Kidney epithelial cell (primary cell): ENCODE measurements at regions not wholly inside any gene's neighbourhood (a gene's known extent, or its start where the extent isn't known, plus 50 kb on each side); places are given as distances from the start of the nearest gene placed in this dataset.

Source experiments
- DNase-seq: peaks from one replicate; pipeline ENCODE4 v3.0.0-alpha.2; 2010; ENCODE audit warnings: low read depth
- H3K27me3 ChIP-seq: 2 replicates; pipeline ENCODE4 v1.6.0; 2011; ENCODE audit warnings: low read length; ENCODE audit not compliant: control insufficient read depth, insufficient read depth
- H3K36me3 ChIP-seq: 2 replicates; pipeline ENCODE4 v1.5.1; 2011; ENCODE audit warnings: low read length; ENCODE audit not compliant: control insufficient read depth, insufficient read depth
- H3K4me3 ChIP-seq: 2 replicates; pipeline ENCODE4 v1.5.1; 2011; ENCODE audit warnings: low read depth, mild to moderate bottlenecking, control low read depth, low read length
- CTCF ChIP-seq: IDR thresholded peaks from 2 replicates; pipeline ENCODE4 v1.5.1; 2011; ENCODE audit warnings: mild to moderate bottlenecking, moderate library complexity, low read length, control low read depth, inconsistent platforms; ENCODE audit not compliant: insufficient read depth, poor library complexity, severe bottlenecking

GRCh38 chr5:1971944-1972343, 89.2 kb upstream of the IRX4 start:
- Histone ChIP-seq H3K36me3 (no peaks in the 10 kb centered on the region), H3K27me3 (no peaks in the 10 kb centered on the region), H3K4me3 (no peak overlapping the region)
- TF ChIP-seq CTCF, result no peak
- DNase-seq, result no peak

DNA sequence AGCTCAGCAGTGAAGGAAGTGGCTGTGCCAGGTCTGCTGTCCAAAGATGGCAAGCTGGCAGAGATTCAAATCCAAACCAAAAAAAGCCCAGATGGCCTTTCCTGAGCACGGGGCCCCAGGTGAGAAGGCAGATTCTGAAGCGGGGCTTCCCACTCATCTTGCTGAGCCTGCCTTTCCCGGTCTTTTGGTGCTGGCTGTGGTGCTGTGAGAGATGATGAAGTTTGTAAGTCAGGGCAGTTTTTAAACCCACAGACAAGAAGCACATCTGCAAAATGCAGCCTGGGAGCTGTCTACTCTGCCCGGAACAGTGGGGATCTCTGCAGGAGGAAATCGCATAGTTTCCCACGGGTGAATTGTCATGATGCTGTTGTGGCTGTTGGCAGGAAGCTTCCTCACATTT, 85.0 kb upstream of the IRX4 start:
- no peak for DNase-seq
- no peaks in the 10 kb centered on the region for H3K36me3 ChIP-seq
- H3K4me3 ChIP-seq, result no peak overlapping the region
- no peaks in the 10 kb centered on the region for H3K27me3 ChIP-seq
- no peak for TF ChIP-seq CTCF

DNA sequence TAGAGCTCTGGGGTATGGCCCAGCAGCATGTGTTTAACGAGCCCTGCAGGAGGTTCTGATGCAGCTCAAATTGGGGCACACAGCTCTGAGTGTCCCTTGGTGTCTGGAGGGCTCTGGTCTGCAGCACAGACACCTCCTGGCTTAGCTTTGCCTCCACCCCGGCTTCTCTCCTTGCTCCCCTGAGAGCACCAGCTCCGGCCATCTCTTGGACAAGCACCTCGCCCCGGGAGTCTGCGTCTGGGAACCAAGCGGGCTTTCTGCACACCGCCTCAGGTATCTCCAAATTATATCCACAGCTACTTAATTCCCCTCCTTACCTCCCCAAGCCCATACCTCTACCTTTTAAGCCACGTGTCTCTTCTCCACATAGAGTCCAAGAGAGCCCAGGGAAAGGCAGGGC, 83.7 kb upstream of the IRX4 start:
- Histone ChIP-seq H3K36me3 (no peaks in the 10 kb centered on the region), H3K4me3 (no peak overlapping the region), H3K27me3 (no peaks in the 10 kb centered on the region)
- no peak for DNase-seq
- TF ChIP-seq CTCF, result no peak

DNA sequence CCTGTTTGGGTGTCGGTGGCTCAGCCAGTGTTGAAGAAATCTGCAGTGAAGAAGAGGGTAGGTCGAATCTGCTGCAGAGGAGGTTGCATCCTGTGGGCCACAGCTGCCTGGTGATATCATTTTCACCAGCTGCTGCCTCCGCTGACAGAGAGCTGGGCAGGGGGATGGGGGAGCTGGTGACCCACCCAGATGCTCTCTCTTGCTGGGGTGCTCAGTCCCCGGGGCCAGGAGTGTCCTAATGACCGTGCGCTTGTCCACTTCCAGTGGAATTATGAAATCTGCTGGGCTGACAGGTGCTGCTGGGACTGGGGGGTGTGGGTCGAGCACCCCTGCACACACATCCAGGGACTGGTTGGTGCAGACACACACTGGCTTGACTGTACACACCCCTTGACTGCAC, 83.2 kb upstream of the IRX4 start:
- no peak for TF ChIP-seq CTCF
- DNase-seq, result no peak
- H3K27me3 ChIP-seq, result no peaks in the 10 kb centered on the region

GRCh38 chr5:1963941-1964451, 81.3 kb upstream of the IRX4 start:
- no peak for TF ChIP-seq CTCF
- DNase-seq, result no peak
- Histone ChIP-seq H3K36me3 (no peaks in the 10 kb centered on the region), H3K27me3 (no peaks in the 10 kb centered on the region), H3K4me3 (no peak overlapping the region)

More for the DNA sequence above, 83.2 kb upstream of the IRX4 start:
- Histone ChIP-seq H3K36me3 (no peaks in the 10 kb centered on the region), H3K4me3 (no peak overlapping the region)

- Histone ChIP-seq H3K4me3 (no peak overlapping the region), H3K27me3 (no peaks in the 10 kb centered on the region)
- no peak for TF ChIP-seq CTCF
Measured at GRCh38 chr5:1963358-1963757, 80.6 kb upstream of the IRX4 start.

More at GRCh38 chr5:1963358-1963757, 80.6 kb upstream of the IRX4 start:
- no peaks in the 10 kb centered on the region for H3K36me3 ChIP-seq
- no peak for DNase-seq
